ENCODE measurements at regions not wholly inside any gene's neighbourhood (a gene's known extent, or its start where the extent isn't known, plus 50 kb on each side); places are given as distances from the start of the nearest gene placed in this dataset.

GRCh38 chr13:62321139-62321538 lies 905.5 kb upstream of the PCDH20 start:
- Histone ChIP-seq H3K27me3 (ENCODE audit: insufficient read depth, low read length) (no peaks in the 10 kb centered on the region), H3K27ac (ENCODE audit: low read depth, low read length) (no peak overlapping the region), H2AFZ (ENCODE audit: low read depth, low read length, poor library complexity, severe bottlenecking) (peak overlapping the region; percentile 38), H3K9me3 (ENCODE audit: control insufficient read depth in 1 of 2, insufficient read depth in 1 of 2, low read depth in 1 of 2, low read length in 2 of 2) (no peaks in the 10 kb centered on the region), H3K9me2 (ENCODE audit: insufficient read depth) (no peaks in the 10 kb centered on the region), H3K4me2 (ENCODE audit: low read length) (no peak overlapping the region), H3K4me3 (replicated peaks in 1 of 2; ENCODE audit: low read depth in 1 of 2, low read length in 2 of 2) (no peak overlapping the region), H3K36me3 (ENCODE audit: control insufficient read depth in 1 of 2, insufficient read depth in 2 of 2, low read length in 2 of 2) (no peaks in the 10 kb centered on the region), H3K4me1 (ENCODE audit: control insufficient read depth in 1 of 2, insufficient read depth in 2 of 2, low read length in 2 of 2) (no peaks in the 10 kb centered on the region), H3K9ac (ENCODE audit: low read length) (no peak overlapping the region), H4K20me1 (ENCODE audit: insufficient read depth) (no peaks in the 10 kb centered on the region), H3K79me2 (ENCODE audit: insufficient read depth, low read length) (no peaks in the 10 kb centered on the region)
- intact Hi-C loops (cut with micrococcal nuclease), result no loop called here
- ChIA-PET RAD21 (ENCODE audit: low non-redundant PET in 1 of 2, low total read pairs in 2 of 2, uncharacterized antibody in 2 of 2, unreplicated experiment in 2 of 2) (no interaction called here), POLR2A (no interaction called here), CTCF (interaction anchor here (1.2 to 1.7 kb wide), 2 partner anchors 201 to 307 kb away, joined by 5 read pairs; no protein-coding TSS in a partner anchor)
- TF ChIP-seq ATF3 (IDR thresholded peaks at IDR 0.05), result no peak
- TF ChIP-seq RAD21 (IDR thresholded peaks at IDR 0.05; ENCODE audit: low read depth), result no peak
- no peak for TF ChIP-seq EZH2phosphoT487 (IDR thresholded peaks at IDR 0.05; ENCODE audit: borderline replicate concordance)
- TF ChIP-seq, protein P1, sequence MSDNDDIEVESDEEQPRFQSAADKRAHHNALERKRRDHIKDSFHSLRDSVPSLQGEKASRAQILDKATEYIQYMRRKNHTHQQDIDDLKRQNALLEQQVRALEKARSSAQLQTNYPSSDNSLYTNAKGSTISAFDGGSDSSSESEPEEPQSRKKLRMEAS (IDR thresholded peaks at IDR 0.05), result no peak
- no peak for TF ChIP-seq SP1 (IDR thresholded peaks at IDR 0.05; ENCODE audit: low read depth)
- no peak for TF ChIP-seq CBX3 (IDR thresholded peaks at IDR 0.05; ENCODE audit: low read depth)
- no peak for TF ChIP-seq EGR1 (IDR thresholded peaks at IDR 0.05; ENCODE audit: low read depth)
- TF ChIP-seq CEBPB (IDR thresholded peaks at IDR 0.05; ENCODE audit: low read depth), result no peak
- TF ChIP-seq TCF7L2 (IDR thresholded peaks at IDR 0.05; ENCODE audit: borderline replicate concordance, extremely low read depth, insufficient read depth, insufficient read length), result no peak
- TF ChIP-seq POLR2A (IDR thresholded peaks at IDR 0.05; ENCODE audit: borderline replicate concordance, extremely low read depth, insufficient read depth, insufficient read length), result no peak
- TF ChIP-seq SIN3A (IDR thresholded peaks at IDR 0.05; ENCODE audit: low read depth), result no peak
- no peak for TF ChIP-seq POLR2AphosphoS5 (IDR thresholded peaks at IDR 0.05; ENCODE audit: low read depth, low read length)
- no TSS peak for BruUV-seq (replicated peaks)
- ATAC-seq (no peak), DNase-seq (ENCODE audit: low read depth, low spot score) (no peak)

Data from HCT116 (cell line).